GM12878 (cell line): ENCODE measurements at regions not wholly inside any gene's neighbourhood (a gene's known extent, or its start where the extent isn't known, plus 50 kb on each side); places are given as distances from the start of the nearest gene placed in this dataset.

Experiments used
- ATAC-seq: fragments of 200-7000 bp; cut with Tn5 transposase; 3 replicates; pipeline ENCODE4 v1.9.1; 2020; ENCODE audit warnings: mild to moderate bottlenecking, moderate library complexity
- BruUV-seq: library from RNA; stranded (reverse); fragments of 400-500 nt; replicated peaks from 2 replicates; lab custom pipeline; 2021; lab: Mats Ljungman, UMichigan
- CTCF ChIA-PET: fragments of 300-600 bp; sonication (Branson Sonifier 250); formaldehyde crosslinking; extraction: SDS; loops from one replicate; lab custom pipeline; 2021; ENCODE audit warnings: inconsistent platforms; lab: Yijun Ruan, JAX
- POLR2A ChIA-PET: fragments of 350-600 bp; formaldehyde crosslinking; extraction: SDS; loops from one replicate; lab custom pipeline; 2021; ENCODE audit warnings: inconsistent platforms; lab: Charles Lee
- RAD21 ChIA-PET: fragments of 300-600 bp; sonication (Branson Sonifier 250); formaldehyde crosslinking; loops from one replicate; lab custom pipeline; 2023; ENCODE audit warnings: antibody characterized with exemption; ENCODE audit not compliant: unreplicated experiment; lab: Charles Lee
- SMC1A ChIA-PET: fragments of 300-600 bp; sonication (Branson Sonifier 250); formaldehyde crosslinking; loops from one replicate; lab custom pipeline; 2023; ENCODE audit not compliant: unreplicated experiment, uncharacterized antibody; lab: Charles Lee
- DNase-seq: peaks from one replicate; pipeline ENCODE4 v3.0.0-alpha.2; 2011; ENCODE audit warnings: low read depth, low spot score
- FAIRE-seq: peaks from 3 replicates; lab custom pipeline; 2011; peaks lifted over from hg19 to GRCh38; lab: Jason Lieb, UNC
- H2AFZ ChIP-seq: 2 replicates; pipeline ENCODE4 v1.6.0; 2011; ENCODE audit warnings: low read depth, low read length, control low read depth; ENCODE audit not compliant: control insufficient read depth
- H3K27ac ChIP-seq: 2 replicates; pipeline ENCODE4 v1.5.1; 2011; ENCODE audit warnings: control low read depth; ENCODE audit not compliant: control insufficient read depth, insufficient read depth
- H3K27me3 ChIP-seq, 2 experiments: replicated peaks in 1 of 2; 2 replicates each; pipeline versions ENCODE4 v1.6.0 to v1.6.1; 2011; ENCODE audit warnings: low read length in 1 of 2; ENCODE audit not compliant: control insufficient read depth in 2 of 2, insufficient read depth in 2 of 2
- H3K36me3 ChIP-seq, 2 experiments: 2 replicates each; pipeline ENCODE4 v1.5.1; 2011; ENCODE audit warnings: low read length in 1 of 2; ENCODE audit not compliant: control insufficient read depth in 2 of 2, insufficient read depth in 2 of 2
- H3K4me1 ChIP-seq: 2 replicates; pipeline ENCODE4 v1.6.1; 2011; ENCODE audit warnings: mild to moderate bottlenecking, low read length, moderate library complexity, mixed read lengths; ENCODE audit not compliant: control insufficient read depth, insufficient read depth
- H3K4me2 ChIP-seq: 2 replicates; pipeline ENCODE4 v1.6.0; 2011; ENCODE audit warnings: control low read depth; ENCODE audit not compliant: control insufficient read depth, insufficient read depth
- H3K4me3 ChIP-seq: fragments of 200-600 bp; sonication (generic); 2 replicates; pipeline ENCODE4 v1.5.1; 2016
- H3K79me2 ChIP-seq: 2 replicates; pipeline ENCODE4 v1.6.0; 2011; ENCODE audit warnings: low read length; ENCODE audit not compliant: control insufficient read depth, insufficient read depth
- H3K9ac ChIP-seq: 2 replicates; pipeline ENCODE4 v1.8.0; 2011; ENCODE audit warnings: low read length, control low read depth, mixed read lengths; ENCODE audit not compliant: control insufficient read depth, insufficient read depth
- H3K9me3 ChIP-seq: replicated peaks from 3 replicates; pipeline ENCODE4 v1.5.1; 2011; ENCODE audit warnings: mild to moderate bottlenecking, low read length; ENCODE audit not compliant: control insufficient read depth, insufficient read depth
- H4K20me1 ChIP-seq: 2 replicates; pipeline ENCODE4 v1.6.0; 2011; ENCODE audit not compliant: control insufficient read depth, insufficient read depth
- EED ChIP-seq: sonication (generic); IDR thresholded peaks from 2 replicates; pipeline ENCODE4 v1.6.1; 2016; ENCODE audit warnings: antibody characterized with exemption, low read depth
- ETV6 ChIP-seq, 2 experiments: fragments of 450-650 bp in 1 of 2; IDR thresholded peaks in 1 of 2; conservative IDR thresholded peaks in 1 of 2; 2 replicates each; pipeline ENCODE4 v1.6.1; 2014; ENCODE audit warnings: antibody characterized with exemption in 1 of 2, borderline replicate concordance in 1 of 2, low read depth in 1 of 2, mild to moderate bottlenecking in 1 of 2, moderate library complexity in 1 of 2
- NR2F1 ChIP-seq: fragments of 450-650 bp; conservative IDR thresholded peaks from 2 replicates; pipeline ENCODE4 v1.6.1; 2017; ENCODE audit warnings: mild to moderate bottlenecking
- PAX5 ChIP-seq: IDR thresholded peaks from 2 replicates; pipeline ENCODE4 v1.6.1; 2011; ENCODE audit warnings: low read depth, low read length, borderline replicate concordance
- SPI1 ChIP-seq: IDR thresholded peaks from 2 replicates; pipeline ENCODE4 v1.6.1; 2011; ENCODE audit warnings: low read depth, mild to moderate bottlenecking, low read length, moderate library complexity, borderline replicate concordance; ENCODE audit not compliant: insufficient read depth
- SREBF1 ChIP-seq: IDR thresholded peaks from 2 replicates; pipeline ENCODE4 v1.6.1; 2012; ENCODE audit warnings: mild to moderate bottlenecking, low read length
- YY1 ChIP-seq: IDR thresholded peaks from 2 replicates; pipeline ENCODE4 v1.6.1; 2011; ENCODE audit warnings: low read depth, mild to moderate bottlenecking, low read length
- in situ Hi-C: fragments of 300-500 bp; cut with MboI; formaldehyde crosslinking; loops from 9 replicates; pipeline ENCODE4 v1.14.3; 2018; ENCODE audit warnings: mixed read lengths
- intact Hi-C: fragments of 100-400 bp; cut with micrococcal nuclease; formaldehyde crosslinking; loops from one replicate; pipeline ENCODE4 v1.14.2; 2022; ENCODE audit not compliant: unreplicated experiment
- TF ChIP-seq, protein P1 (sequence below): fragments of 150-350 bp; IDR thresholded peaks from 2 replicates; pipeline ENCODE4 v1.6.1; 2014; ENCODE audit warnings: mild to moderate bottlenecking, low read depth, low read length
- TF ChIP-seq, protein P2 (sequence below): IDR thresholded peaks from 2 replicates; pipeline ENCODE4 v1.6.1; 2011; ENCODE audit warnings: mild to moderate bottlenecking, low read depth, low read length, moderate library complexity; ENCODE audit not compliant: insufficient replicate concordance
- TF ChIP-seq, protein P3 (sequence below): IDR thresholded peaks from 2 replicates; pipeline ENCODE4 v1.6.1; 2011; ENCODE audit warnings: borderline replicate concordance, low read depth, mild to moderate bottlenecking, moderate library complexity, mixed read lengths, low read length; ENCODE audit not compliant: insufficient read depth; ENCODE audit errors: extremely low read length
- TF ChIP-seq, protein P4 (sequence below): fragments of 450-650 bp; formaldehyde crosslinking; IDR thresholded peaks from 2 replicates; pipeline ENCODE4 v1.4.0; 2022; ENCODE audit warnings: mild to moderate bottlenecking, moderate library complexity
- TF ChIP-seq, protein P5 (sequence below): fragments of 450-650 bp; IDR thresholded peaks from 2 replicates; pipeline ENCODE4 v1.6.1; 2017; ENCODE audit warnings: mild to moderate bottlenecking
- TF ChIP-seq, protein P6 (sequence below): fragments of 450-650 bp; IDR thresholded peaks from 2 replicates; pipeline ENCODE4 v1.6.1; 2014; ENCODE audit warnings: mild to moderate bottlenecking

DNA sequence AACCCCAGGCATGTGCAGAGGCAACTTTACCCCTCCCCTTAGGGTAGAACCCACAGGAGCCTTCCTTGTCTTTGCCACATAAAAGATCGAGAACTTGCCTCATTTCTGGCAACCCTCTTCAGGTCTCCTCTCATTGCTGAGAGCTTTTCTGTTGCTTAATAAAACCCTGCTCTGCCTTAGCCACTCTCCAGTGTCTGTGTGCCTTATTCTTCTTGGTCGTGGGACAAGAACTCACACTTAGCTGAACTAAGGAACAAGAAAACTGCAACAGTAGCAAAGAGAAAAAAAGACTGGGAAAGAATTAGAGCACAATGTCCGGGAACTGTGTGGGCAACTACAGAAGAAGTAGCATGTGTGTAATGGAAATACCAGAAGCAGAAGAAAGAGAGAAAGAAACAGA is 56.2 kb upstream of the SMIM21 start (continued):
- TF ChIP-seq, protein P1, sequence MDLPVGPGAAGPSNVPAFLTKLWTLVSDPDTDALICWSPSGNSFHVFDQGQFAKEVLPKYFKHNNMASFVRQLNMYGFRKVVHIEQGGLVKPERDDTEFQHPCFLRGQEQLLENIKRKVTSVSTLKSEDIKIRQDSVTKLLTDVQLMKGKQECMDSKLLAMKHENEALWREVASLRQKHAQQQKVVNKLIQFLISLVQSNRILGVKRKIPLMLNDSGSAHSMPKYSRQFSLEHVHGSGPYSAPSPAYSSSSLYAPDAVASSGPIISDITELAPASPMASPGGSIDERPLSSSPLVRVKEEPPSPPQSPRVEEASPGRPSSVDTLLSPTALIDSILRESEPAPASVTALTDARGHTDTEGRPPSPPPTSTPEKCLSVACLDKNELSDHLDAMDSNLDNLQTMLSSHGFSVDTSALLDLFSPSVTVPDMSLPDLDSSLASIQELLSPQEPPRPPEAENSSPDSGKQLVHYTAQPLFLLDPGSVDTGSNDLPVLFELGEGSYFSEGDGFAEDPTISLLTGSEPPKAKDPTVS, result no peak
- TF ChIP-seq, protein P2, sequence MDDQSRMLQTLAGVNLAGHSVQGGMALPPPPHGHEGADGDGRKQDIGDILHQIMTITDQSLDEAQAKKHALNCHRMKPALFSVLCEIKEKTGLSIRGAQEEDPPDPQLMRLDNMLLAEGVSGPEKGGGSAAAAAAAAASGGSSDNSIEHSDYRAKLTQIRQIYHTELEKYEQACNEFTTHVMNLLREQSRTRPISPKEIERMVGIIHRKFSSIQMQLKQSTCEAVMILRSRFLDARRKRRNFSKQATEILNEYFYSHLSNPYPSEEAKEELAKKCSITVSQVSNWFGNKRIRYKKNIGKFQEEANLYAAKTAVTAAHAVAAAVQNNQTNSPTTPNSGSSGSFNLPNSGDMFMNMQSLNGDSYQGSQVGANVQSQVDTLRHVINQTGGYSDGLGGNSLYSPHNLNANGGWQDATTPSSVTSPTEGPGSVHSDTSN, result no peak
- no peak for TF ChIP-seq ETV6 (conservative IDR thresholded peaks at IDR 0.05 in 1 of 2, IDR thresholded peaks at IDR 0.05 in 1 of 2; ENCODE audit: borderline replicate concordance in 1 of 2, low read depth in 1 of 2)

DNA sequence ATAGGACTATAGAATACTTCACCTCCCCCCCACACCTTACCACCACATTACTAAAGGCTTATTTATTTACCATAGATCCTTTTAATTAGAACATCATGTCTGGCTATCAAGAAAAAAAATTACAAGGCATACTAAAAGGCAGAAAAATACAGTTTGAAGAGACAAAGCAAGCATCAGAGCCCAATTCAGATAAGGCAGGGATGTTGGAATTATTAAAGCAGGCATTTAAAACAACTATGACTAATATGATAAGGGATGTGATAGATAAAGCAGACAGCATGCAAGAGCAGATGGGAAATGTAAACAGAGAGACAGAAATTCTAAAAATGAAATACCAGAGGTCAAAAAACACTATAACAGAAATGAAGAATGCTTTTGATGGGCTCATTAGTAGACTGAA is 55.4 kb upstream of the SMIM21 start:
- H3K4me3 ChIP-seq, result no peak overlapping the region
- ChIA-PET SMC1A (interaction anchor here (1.0 kb wide), 1 partner anchor 34 kb away, joined by 3 read pairs; no protein-coding TSS in a partner anchor), RAD21 (no interaction called here), POLR2A (no interaction called here), CTCF (no interaction called here)
- H3K4me2 ChIP-seq, result no peak overlapping the region
- ATAC-seq, result no peak
- H3K27me3 ChIP-seq, result no peaks in the 10 kb centered on the region
- no peak overlapping the region for H3K9ac ChIP-seq
- no peak overlapping the region for H2AFZ ChIP-seq
- H3K9me3 ChIP-seq, result no peaks in the 10 kb centered on the region; the same call in 2 of the 3 replicates
- in situ Hi-C loops, result no loop called here
- H3K36me3 ChIP-seq, result no peaks in the 10 kb centered on the region
- H4K20me1 ChIP-seq, result no peaks in the 10 kb centered on the region
- H3K4me1 ChIP-seq, result no peaks in the 10 kb centered on the region
- H3K27ac ChIP-seq, result no peak overlapping the region
- DNase-seq, result no peak
- no peak for FAIRE-seq
- no TSS peak for BruUV-seq
- no peaks in the 10 kb centered on the region for H3K79me2 ChIP-seq
- intact Hi-C loops, result no loop called here
- TF ChIP-seq, protein P3, sequence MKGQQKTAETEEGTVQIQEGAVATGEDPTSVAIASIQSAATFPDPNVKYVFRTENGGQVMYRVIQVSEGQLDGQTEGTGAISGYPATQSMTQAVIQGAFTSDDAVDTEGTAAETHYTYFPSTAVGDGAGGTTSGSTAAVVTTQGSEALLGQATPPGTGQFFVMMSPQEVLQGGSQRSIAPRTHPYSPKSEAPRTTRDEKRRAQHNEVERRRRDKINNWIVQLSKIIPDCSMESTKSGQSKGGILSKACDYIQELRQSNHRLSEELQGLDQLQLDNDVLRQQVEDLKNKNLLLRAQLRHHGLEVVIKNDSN, result no peak
- TF ChIP-seq, protein P4, sequence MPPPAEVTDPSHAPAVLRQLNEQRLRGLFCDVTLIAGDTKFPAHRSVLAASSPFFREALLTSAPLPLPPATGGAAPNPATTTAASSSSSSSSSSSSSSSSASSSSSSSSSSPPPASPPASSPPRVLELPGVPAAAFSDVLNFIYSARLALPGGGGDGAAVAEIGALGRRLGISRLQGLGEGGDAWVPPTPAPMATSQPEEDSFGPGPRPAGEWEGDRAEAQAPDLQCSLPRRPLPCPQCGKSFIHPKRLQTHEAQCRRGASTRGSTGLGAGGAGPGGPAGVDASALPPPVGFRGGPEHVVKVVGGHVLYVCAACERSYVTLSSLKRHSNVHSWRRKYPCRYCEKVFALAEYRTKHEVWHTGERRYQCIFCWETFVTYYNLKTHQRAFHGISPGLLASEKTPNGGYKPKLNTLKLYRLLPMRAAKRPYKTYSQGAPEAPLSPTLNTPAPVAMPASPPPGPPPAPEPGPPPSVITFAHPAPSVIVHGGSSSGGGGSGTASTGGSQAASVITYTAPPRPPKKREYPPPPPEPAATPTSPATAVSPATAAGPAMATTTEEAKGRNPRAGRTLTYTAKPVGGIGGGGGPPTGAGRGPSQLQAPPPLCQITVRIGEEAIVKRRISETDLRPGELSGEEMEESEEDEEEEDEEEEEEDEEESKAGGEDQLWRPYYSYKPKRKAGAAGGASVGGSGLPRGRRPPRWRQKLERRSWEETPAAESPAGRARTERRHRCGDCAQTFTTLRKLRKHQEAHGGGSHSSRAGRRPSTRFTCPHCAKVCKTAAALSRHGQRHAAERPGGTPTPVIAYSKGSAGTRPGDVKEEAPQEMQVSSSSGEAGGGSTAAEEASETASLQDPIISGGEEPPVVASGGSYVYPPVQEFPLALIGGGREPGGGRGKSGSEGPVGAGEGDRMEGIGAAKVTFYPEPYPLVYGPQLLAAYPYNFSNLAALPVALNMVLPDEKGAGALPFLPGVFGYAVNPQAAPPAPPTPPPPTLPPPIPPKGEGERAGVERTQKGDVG (CRISPR knock-in tag), result no peak
- TF ChIP-seq, protein P5, sequence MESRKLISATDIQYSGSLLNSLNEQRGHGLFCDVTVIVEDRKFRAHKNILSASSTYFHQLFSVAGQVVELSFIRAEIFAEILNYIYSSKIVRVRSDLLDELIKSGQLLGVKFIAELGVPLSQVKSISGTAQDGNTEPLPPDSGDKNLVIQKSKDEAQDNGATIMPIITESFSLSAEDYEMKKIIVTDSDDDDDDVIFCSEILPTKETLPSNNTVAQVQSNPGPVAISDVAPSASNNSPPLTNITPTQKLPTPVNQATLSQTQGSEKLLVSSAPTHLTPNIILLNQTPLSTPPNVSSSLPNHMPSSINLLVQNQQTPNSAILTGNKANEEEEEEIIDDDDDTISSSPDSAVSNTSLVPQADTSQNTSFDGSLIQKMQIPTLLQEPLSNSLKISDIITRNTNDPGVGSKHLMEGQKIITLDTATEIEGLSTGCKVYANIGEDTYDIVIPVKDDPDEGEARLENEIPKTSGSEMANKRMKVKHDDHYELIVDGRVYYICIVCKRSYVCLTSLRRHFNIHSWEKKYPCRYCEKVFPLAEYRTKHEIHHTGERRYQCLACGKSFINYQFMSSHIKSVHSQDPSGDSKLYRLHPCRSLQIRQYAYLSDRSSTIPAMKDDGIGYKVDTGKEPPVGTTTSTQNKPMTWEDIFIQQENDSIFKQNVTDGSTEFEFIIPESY, result no peak
- TF ChIP-seq EED, result no peak
- no peak for TF ChIP-seq NR2F1
- TF ChIP-seq, protein P6, sequence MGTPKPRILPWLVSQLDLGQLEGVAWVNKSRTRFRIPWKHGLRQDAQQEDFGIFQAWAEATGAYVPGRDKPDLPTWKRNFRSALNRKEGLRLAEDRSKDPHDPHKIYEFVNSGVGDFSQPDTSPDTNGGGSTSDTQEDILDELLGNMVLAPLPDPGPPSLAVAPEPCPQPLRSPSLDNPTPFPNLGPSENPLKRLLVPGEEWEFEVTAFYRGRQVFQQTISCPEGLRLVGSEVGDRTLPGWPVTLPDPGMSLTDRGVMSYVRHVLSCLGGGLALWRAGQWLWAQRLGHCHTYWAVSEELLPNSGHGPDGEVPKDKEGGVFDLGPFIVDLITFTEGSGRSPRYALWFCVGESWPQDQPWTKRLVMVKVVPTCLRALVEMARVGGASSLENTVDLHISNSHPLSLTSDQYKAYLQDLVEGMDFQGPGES, result no peak
- TF ChIP-seq YY1, result no peak
- no peak for TF ChIP-seq PAX5
- TF ChIP-seq SPI1, result no peak
- no peak for TF ChIP-seq SREBF1
